HG03066 (cell line): ENCODE measurements at regions not wholly inside any gene's neighbourhood (a gene's known extent, or its start where the extent isn't known, plus 50 kb on each side); places are given as distances from the start of the nearest gene placed in this dataset.

Experiments
- ATAC-seq: cut with Tn5 transposase; IDR thresholded peaks from one replicate; pipeline ENCODE4 v1.9.1; 2021; ENCODE audit warnings: low read depth; ENCODE audit not compliant: unreplicated experiment

DNA sequence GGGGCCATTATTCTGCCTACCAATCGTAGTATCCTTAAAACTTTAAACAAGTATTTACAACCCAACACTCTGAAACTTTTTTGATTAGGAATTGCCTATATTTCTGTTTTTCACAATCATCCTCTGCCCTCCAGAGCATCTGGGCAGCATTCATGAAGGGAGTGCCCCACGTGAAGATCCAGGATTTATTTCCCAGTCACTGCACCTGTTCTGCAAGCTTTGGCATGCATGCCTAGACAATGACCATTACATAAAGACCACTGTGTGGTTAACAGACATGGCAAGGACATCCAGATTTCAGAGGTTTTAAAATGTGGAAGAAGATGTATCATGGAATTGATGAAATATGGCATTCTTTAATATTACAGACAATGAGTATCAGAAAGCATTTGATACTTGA, 1083.8 kb downstream of the TBC1D22A start:
- no peak for ATAC-seq

GRCh38 chr22:47842119-47842518, 1079.7 kb downstream of the TBC1D22A start:
- no peak for ATAC-seq

DNA sequence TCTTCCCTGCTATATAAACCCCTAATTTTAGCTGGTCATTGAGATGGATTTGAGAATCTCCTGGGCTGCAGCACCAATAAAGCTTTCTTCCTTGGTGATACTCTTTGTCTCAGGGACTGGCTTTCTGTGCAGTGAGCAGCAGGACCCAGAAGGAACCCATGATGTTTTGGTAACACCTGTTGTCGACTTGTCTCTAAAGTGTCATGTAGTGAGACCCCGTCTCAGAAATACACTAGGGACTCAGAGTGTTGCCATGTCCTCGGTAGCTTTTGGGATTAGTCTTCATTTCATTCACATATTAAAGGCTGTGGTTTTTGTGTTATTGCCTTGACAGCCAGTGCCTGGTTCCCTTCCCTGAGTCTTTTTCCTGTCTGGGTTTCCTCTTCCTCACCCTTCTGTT, 1078.7 kb downstream of the TBC1D22A start:
- no peak for ATAC-seq

GRCh38 chr22:47839595-47840227, 1077.3 kb downstream of the TBC1D22A start:
- no peak for ATAC-seq

DNA sequence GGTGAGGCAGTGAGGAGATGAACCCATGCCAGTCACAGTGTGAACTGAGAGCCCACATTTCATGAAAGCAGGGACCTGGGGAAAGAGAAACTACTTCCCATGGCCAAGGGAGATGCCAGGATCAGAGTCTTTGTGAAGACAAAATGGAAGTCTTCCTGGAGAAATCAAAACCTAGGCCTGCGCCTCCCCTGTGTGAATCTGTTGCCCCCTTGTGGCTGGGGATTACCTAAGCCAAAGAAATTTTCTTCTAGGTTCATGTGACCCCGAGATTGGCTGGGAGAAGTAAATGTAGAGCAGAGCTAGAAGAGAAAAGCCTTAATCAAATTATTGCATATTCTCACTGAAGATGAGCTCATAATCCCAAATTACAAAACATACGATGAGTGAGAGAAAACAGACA, 1075.3 kb downstream of the TBC1D22A start:
- no peak for ATAC-seq

GRCh38 chr22:47836957-47837356, 1074.5 kb downstream of the TBC1D22A start:
- no peak for ATAC-seq

DNA sequence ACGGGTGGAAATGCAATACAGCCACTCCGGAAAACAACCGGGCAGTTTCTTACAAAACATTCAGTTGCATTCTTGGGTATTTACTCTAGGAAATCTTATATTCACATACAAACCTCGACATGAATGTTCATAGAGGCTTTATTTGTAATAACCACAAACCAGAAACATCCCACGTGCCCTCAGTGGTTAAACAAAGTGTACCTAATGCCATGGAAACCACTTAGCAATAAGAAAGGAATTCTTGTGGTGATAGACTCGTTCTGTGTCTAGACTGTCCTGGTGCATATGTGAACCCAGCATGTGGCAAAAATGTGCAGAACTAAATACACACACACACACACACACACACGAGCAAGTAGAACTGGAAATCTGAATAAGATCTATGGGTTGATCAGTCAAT, 1073.3 kb downstream of the TBC1D22A start:
- no peak for ATAC-seq

GRCh38 chr22:47826016-47826415, 1063.6 kb downstream of the TBC1D22A start:
- no peak for ATAC-seq

DNA sequence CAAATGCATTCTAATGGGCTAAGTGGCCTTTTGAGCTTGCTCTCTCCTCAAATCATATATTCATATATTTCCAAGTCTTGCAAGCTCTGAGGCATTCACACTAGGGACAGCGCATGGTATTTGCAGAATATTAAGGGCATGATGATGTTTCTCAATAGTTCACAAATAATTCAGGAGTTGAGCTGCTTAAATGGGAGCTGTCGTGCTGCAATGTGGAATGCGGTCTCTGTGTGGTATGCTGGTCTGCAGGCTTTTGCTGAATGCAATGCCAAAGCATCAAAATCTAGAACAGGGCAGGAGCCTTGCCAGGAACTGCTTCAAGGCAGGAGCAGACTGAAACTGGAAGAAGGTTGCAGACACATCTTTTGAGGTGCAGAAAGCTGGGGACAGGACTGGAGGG, 1060.0 kb downstream of the TBC1D22A start:
- no peak for ATAC-seq

GRCh38 chr22:47818496-47818895, 1056.0 kb downstream of the TBC1D22A start:
- ATAC-seq, result no peak

- ATAC-seq, result no peak
These were observed 1054.9 kb downstream of the TBC1D22A start for GRCh38 chr22:47817380-47817779.

- no peak for ATAC-seq
These were observed 1054.4 kb downstream of the TBC1D22A start for GRCh38 chr22:47816863-47817210.

DNA sequence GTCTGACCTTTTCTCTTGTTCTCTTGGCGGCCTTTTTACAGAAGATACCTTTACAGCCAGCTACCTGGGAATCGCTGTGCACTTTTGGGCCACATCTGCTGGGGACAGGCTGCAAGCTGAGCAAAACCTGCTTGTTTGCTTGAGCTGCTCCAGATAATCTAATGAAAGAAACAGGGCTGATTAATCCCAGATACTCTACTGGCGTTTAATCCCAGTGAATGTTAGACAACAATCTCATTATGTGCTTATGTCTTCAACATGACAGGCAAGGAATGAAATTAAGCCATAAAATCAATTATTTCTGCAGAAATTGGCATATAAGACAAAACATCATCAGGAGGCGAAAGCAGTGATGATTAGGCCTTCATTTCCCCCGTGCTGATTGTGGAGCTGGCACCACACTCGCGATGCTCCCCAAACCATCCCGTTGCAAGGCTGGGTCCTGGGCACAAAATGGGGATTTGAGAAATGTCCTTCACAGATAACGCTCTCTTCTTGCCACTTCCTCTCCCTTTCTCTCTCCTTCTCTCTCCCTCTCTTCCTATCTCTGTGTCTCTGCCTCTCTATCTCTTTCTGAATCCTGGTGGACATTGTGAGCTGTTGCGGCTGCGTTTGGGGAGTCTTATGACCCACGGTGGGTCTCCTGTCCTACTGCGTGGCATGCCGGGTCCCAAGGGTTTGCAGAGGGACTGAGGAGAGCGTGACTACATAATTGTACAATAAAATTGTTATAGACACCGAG, 1053.8 kb downstream of the TBC1D22A start:
- no peak for ATAC-seq

- ATAC-seq, result no peak
These were observed 1052.0 kb downstream of the TBC1D22A start for GRCh38 chr22:47814474-47814873.

- no peak for ATAC-seq
These were observed 1051.2 kb downstream of the TBC1D22A start for GRCh38 chr22:47813661-47814060.

GRCh38 chr22:47811971-47812370, 1049.5 kb downstream of the TBC1D22A start:
- ATAC-seq, result no peak

DNA sequence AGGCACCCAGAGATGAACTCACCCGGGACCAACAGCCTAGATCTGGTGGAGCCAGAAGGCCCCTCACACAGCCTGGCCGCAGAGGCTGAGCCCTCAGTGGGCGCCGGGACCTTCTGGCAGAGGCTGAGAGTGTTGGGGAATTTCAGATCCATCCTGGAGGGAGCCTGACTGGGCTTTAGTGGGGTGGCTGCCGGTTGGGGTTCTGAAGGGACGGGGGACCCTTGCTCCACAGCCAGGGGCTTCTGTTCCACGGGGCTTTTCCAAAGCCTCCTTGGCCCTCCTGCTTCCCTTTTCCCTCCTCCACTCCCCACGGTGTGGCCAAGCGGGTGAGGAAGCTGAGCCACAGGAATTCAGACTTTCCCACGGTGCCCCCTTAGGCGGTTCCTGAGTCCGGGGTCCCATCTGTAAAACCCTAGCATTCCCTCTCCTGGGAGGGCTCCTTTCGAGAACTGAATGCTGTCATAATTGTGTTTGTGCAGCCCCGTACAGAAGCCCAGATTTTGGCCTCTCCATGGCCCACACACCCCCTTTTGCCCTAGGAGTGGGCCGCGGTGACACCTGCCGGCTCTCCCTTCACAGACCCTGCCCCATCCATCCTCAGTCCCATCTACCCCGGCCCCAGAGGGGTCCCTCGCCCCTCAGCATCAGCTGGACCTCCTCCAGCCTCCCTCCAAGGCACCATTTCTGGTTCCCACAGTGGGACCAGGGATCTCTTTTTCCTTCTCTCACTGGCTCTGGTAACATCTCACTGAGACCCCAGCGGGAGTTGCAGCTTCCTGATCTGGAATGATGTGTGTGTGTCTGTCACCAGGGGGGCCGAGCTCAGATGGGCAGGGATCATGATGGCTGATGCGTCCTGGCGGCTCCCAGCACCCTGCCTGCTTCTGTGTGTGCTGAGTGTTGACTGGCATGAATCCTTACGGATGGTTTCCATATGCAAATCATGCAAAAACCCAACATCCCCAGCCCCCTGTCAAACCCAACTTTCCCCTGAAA, 1048.4 kb downstream of the TBC1D22A start:
- no peak for ATAC-seq

GRCh38 chr22:47808886-47809620, 1046.6 kb downstream of the TBC1D22A start:
- ATAC-seq, result no peak

- ATAC-seq, result no peak
These were observed 1045.8 kb downstream of the TBC1D22A start for GRCh38 chr22:47808236-47808635.

DNA sequence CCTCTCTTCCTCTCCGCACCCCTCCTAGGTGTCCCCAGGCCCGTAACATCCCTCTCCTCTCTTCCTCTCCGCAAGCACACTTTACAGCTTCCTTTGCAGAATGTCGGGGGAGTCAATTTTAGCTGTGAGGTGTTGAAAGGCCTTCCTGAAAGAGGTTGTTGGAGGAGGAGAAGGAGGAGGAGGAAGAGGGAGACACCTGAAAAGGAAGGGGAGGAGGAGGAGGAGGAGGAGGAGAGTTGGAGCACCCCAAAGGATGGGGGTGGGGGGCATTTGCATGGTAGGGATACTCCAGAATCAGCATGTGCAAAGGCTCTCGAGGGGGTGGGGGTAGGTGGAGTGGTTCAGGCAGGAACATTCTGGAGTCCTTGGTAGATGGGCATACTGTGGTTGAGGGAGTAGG, 1045.1 kb downstream of the TBC1D22A start:
- ATAC-seq, result no peak

- no peak for ATAC-seq
These were observed 1044.4 kb downstream of the TBC1D22A start for GRCh38 chr22:47806894-47807293.
